ENCODE measurements at regions not wholly inside any gene's neighbourhood (a gene's known extent, or its start where the extent isn't known, plus 50 kb on each side); places are given as distances from the start of the nearest gene placed in this dataset.
"Not testable (repeated sequence)": the region's sequence is repeated elsewhere in the genome, so short reads cannot be mapped to it uniquely, and the experiment has no call there.

- DNase-seq: no peak
These were observed 150.9 kb downstream of the RPLP1 start for GRCh38 chr15:69603369-69604071.

GRCh38 chr15:69604072-69604411, 151.4 kb downstream of the RPLP1 start:
- no peak for DNase-seq

- DNase-seq: no peak
These were observed 153.5 kb downstream of the RPLP1 start for GRCh38 chr15:69606144-69606543.

GRCh38 chr15:69606921-69607500, 154.4 kb downstream of the RPLP1 start:
- no peak for DNase-seq

- DNase-seq: no peak
These were observed 156.0 kb downstream of the RPLP1 start for GRCh38 chr15:69608661-69609060.

- DNase-seq: no peak
These were observed 156.6 kb downstream of the RPLP1 start for GRCh38 chr15:69609176-69609575.

- DNase-seq: no peak
These were observed 157.2 kb downstream of the RPLP1 start for GRCh38 chr15:69609776-69610175.

GRCh38 chr15:69610277-69610676, 157.7 kb downstream of the RPLP1 start:
- no peak for DNase-seq

- DNase-seq: no peak
These were observed 158.2 kb downstream of the RPLP1 start for GRCh38 chr15:69610858-69611257.

- no peak for DNase-seq
These were observed 159.5 kb downstream of the RPLP1 start for GRCh38 chr15:69612112-69612511.

GRCh38 chr15:69613182-69613581, 160.6 kb downstream of the RPLP1 start:
- no peak for DNase-seq

GRCh38 chr15:69613988-69614387, 161.4 kb downstream of the RPLP1 start:
- DNase-seq: no peak

- no peak for DNase-seq
These were observed 163.1 kb downstream of the RPLP1 start for GRCh38 chr15:69615736-69616135.

- no peak for DNase-seq
These were observed 163.9 kb downstream of the RPLP1 start for GRCh38 chr15:69616558-69616957.

GRCh38 chr15:69617144-69617543, 164.5 kb downstream of the RPLP1 start:
- DNase-seq: not testable (repeated sequence)

GRCh38 chr15:69623392-69624154, 171.0 kb downstream of the RPLP1 start:
- no peak for DNase-seq

GRCh38 chr15:69624155-69624520, 171.5 kb downstream of the RPLP1 start:
- DNase-seq: no peak

GRCh38 chr15:69624816-69625215, 172.2 kb downstream of the RPLP1 start:
- DNase-seq: no peak

- DNase-seq: no peak
These were observed 172.7 kb downstream of the RPLP1 start for GRCh38 chr15:69625328-69625727.

- DNase-seq: no peak
These were observed 173.8 kb downstream of the RPLP1 start for GRCh38 chr15:69626095-69627066.

GRCh38 chr15:69627548-69628158, 175.0 kb downstream of the RPLP1 start:
- no peak for DNase-seq

- no peak for DNase-seq
These were observed 175.9 kb downstream of the RPLP1 start for GRCh38 chr15:69628256-69629093.

Data from NCI-H446 treated with DMSO at 0.1 percent for 48 hours (cell line).